ACC112 (cell line): ENCODE measurements at regions not wholly inside any gene's neighbourhood (a gene's known extent, or its start where the extent isn't known, plus 50 kb on each side); places are given as distances from the start of the nearest gene placed in this dataset.

ENCODE experiments used
- H2AFZ ChIP-seq: fragments of 200-600 bp; sonication (generic); one replicate; pipeline ENCODE4 v1.6.0; 2017; ENCODE audit warnings: antibody characterized with exemption, low read length; ENCODE audit not compliant: unreplicated experiment
- H3K27ac ChIP-seq: fragments of 200-600 bp; sonication (generic); 2 replicates; pipeline ENCODE4 v1.5.1; 2014; ENCODE audit warnings: low read depth, mild to moderate bottlenecking, antibody characterized with exemption, low read length, moderate library complexity
- H3K27me3 ChIP-seq: fragments of 200-600 bp; sonication (generic); 2 replicates; pipeline ENCODE4 v1.6.1; 2014; ENCODE audit warnings: mild to moderate bottlenecking, antibody characterized with exemption, low read length, moderate library complexity, mixed read lengths; ENCODE audit not compliant: insufficient read depth
- H3K36me3 ChIP-seq: fragments of 200-600 bp; sonication (generic); 2 replicates; pipeline ENCODE4 v1.6.1; 2016; ENCODE audit warnings: mild to moderate bottlenecking, antibody characterized with exemption, low read length, moderate library complexity, mixed read lengths; ENCODE audit not compliant: insufficient read depth
- H3K4me1 ChIP-seq: fragments of 200-600 bp; sonication (generic); one replicate; pipeline ENCODE4 v1.6.1; 2016; ENCODE audit warnings: low read length, mixed read lengths; ENCODE audit not compliant: insufficient read depth, unreplicated experiment, control insufficient read depth
- H3K4me3 ChIP-seq: fragments of 200-600 bp; sonication (generic); 2 replicates; pipeline ENCODE4 v1.5.1; 2014; ENCODE audit warnings: mild to moderate bottlenecking, low read depth, low read length
- H3K79me2 ChIP-seq: fragments of 200-600 bp; sonication (generic); one replicate; pipeline ENCODE4 v1.6.0; 2016; ENCODE audit warnings: low read length; ENCODE audit not compliant: control insufficient read depth, unreplicated experiment, insufficient read depth

DNA sequence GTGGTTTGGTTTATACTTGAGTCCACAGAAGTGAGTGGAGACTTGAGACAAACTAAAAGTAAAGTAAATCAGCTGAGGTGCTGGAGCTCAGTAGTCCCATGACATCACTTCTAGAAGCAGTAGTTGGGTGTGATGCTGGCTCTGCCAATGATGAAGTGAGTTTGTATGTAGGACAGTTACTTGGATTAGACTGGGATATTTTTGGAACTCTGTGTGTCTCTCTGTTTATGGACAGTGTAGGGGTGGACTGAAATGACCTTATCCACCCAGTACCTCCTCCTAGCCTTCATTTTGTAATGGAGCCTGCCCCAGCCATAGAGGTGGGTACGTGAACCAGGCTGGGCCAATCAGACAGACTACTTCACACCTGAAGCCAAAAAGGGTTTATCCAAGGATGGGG is 52.2 kb downstream of the POLR1D start:
- Histone ChIP-seq H2AFZ (no peak overlapping the region), H3K4me3 (no peak overlapping the region), H3K27me3 (no peaks in the 10 kb centered on the region), H3K27ac (no peak overlapping the region), H3K36me3 (no peaks in the 10 kb centered on the region), H3K4me1 (no peaks in the 10 kb centered on the region), H3K79me2 (no peaks in the 10 kb centered on the region)

DNA sequence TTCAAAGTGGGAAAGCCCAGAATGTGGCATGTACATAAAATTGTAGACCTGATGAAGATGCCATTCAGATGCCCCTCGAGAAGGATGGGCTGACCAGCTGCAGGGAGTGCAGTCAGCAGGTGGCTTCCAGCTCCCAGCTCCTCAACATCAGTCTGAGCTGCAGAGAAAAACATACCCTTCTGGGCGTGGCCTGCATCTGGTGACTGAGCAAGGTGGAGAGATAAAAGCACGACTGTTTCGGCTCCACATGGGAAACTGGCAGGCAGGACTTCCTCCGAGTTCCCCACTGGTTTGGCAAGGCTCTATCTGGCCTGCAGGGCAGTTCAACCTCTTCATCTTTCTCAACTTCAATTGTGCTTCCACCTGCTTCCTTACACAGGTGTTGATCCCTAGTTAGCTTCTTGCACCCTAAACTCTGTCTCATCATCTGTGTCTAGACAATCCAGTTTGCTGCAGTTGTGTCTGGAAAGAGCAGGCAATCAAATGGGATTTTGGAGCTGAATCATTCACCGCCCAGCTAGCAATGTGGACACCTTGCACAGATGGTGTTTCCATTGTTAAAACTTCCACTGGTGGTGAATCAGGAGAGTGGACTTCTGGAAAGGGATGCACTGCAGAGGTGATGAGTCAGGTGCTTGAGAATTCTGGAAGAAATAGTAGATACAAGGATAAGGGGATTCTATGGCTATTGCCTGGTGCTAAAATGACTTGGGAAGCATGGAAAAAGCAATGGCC is 56.8 kb downstream of the POLR1D start:
- H3K27me3 ChIP-seq, result peaks cover 36% of the 10 kb centered on the region
- H3K4me3 ChIP-seq, result no peak overlapping the region
- no peaks in the 10 kb centered on the region for H3K4me1 ChIP-seq
- no peak overlapping the region for H2AFZ ChIP-seq
- no peak overlapping the region for H3K27ac ChIP-seq
- no peaks in the 10 kb centered on the region for H3K36me3 ChIP-seq
- H3K79me2 ChIP-seq, result no peaks in the 10 kb centered on the region

DNA sequence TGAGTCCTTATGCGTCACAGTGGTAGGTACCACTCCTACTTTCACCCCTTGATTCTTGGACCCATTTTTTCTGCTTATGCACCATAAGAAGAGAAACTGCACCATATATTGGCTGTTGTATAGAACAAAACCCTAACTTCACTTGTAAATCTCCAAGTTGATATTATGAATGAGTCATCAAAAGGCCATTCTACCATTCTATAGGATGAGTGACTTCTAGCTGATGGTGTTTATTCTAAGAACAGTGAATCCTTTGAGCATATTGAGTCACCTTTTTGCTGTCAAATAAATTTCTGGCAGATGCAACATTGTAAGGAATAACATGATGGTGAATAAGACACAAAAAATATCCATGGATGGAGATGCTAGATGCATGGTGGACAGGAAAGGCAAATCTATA is 57.7 kb downstream of the POLR1D start:
- Histone ChIP-seq H2AFZ (no peak overlapping the region), H3K4me3 (no peak overlapping the region), H3K27ac (no peak overlapping the region), H3K36me3 (no peaks in the 10 kb centered on the region), H3K4me1 (no peaks in the 10 kb centered on the region), H3K79me2 (no peaks in the 10 kb centered on the region), H3K27me3 (peaks cover 36% of the 10 kb centered on the region)

DNA sequence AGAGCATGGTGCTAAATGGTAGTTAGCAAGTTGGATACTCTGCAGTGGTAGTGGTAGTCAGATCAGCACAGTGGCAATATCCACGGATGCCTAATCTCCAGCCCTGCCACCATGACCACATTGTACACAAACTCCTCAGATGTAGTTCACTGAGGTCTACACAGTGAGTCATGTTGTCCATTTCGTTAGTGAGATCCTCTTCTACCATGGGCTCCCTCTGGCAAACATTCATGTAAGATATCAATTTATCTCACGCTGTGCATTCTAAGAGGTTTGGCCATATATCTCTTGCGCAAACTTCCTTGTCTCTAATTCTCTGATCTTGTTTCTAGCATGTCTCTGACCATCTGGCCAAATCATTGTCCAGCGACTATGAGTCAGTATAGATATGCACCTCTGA is 58.2 kb downstream of the POLR1D start:
- no peaks in the 10 kb centered on the region for H3K36me3 ChIP-seq

DNA sequence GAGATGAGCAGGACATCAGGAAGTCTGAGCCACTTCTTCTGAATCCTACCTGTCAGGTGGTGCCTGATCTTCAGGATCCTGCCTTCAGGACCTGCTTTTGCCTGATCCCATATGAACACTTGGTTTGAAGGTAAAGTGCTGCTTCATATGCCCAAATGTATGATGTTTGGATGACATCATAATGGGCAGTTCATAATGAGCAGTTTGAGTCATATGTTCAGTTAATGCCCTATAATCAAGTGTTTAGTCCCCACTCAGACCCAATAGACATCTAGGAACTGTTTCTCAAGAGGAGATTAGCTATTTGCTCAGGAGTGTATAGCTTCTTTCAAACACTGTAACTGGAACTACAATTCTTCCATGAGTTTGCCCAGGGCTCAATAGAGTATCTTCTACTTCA is 58.8 kb downstream of the POLR1D start:
- H3K4me3 ChIP-seq, result no peak overlapping the region
- H3K79me2 ChIP-seq, result no peaks in the 10 kb centered on the region
- H3K36me3 ChIP-seq, result no peaks in the 10 kb centered on the region
- no peaks in the 10 kb centered on the region for H3K4me1 ChIP-seq
- no peak overlapping the region for H2AFZ ChIP-seq
- H3K27ac ChIP-seq, result no peak overlapping the region
- H3K27me3 ChIP-seq, result peaks cover 40% of the 10 kb centered on the region

More for the DNA sequence above, 58.2 kb downstream of the POLR1D start:
- H2AFZ ChIP-seq, result no peak overlapping the region
- no peak overlapping the region for H3K27ac ChIP-seq
- no peaks in the 10 kb centered on the region for H3K79me2 ChIP-seq
- H3K27me3 ChIP-seq, result peaks cover 36% of the 10 kb centered on the region
- no peaks in the 10 kb centered on the region for H3K4me1 ChIP-seq
- no peak overlapping the region for H3K4me3 ChIP-seq

DNA sequence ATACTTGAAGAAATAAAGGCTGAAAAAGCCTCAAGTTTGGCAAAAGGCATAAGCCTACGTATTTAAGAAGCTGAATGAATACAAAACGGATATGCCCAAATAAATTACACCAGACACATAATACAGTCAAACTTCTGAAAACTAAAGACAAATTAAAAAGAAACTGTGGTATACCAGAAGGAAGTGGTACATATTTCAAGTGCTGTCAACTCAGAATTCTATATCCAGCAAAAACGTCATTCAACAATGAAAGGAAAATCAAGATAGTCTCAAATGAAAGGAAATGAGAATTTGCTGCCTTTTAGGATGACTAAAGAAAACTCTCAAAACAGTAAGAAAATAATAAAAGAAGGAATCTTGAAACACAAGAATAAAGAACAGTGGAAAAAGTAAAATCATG is 69.5 kb downstream of the POLR1D start:
- Histone ChIP-seq H3K4me3 (no peak overlapping the region), H3K36me3 (no peaks in the 10 kb centered on the region), H2AFZ (no peak overlapping the region), H3K27me3 (peaks cover 44% of the 10 kb centered on the region), H3K27ac (no peak overlapping the region), H3K4me1 (no peaks in the 10 kb centered on the region), H3K79me2 (no peaks in the 10 kb centered on the region)

DNA sequence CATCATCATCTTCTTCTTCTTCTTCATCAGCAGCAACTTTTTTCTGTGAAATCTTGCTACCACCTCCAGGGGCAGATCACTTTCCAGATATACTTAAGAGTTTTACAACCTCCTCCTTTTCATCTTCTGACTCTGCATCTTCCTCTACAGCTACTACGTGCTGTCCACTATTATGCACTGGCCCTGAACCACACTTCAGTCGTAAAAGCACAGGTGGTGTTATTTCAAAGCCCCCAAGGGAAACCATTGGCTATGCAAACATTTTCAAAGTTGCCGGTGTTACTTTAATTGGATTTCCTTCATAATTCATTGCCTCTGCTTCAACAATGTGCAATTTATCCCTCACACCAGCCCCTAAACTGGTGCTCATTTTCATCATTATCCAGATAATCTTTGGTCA is 75.0 kb downstream of the POLR1D start:
- Histone ChIP-seq H2AFZ (no peak overlapping the region), H3K27ac (no peak overlapping the region), H3K4me1 (no peaks in the 10 kb centered on the region), H3K36me3 (no peaks in the 10 kb centered on the region), H3K4me3 (no peak overlapping the region), H3K27me3 (peaks cover 25% of the 10 kb centered on the region), H3K79me2 (no peaks in the 10 kb centered on the region)

DNA sequence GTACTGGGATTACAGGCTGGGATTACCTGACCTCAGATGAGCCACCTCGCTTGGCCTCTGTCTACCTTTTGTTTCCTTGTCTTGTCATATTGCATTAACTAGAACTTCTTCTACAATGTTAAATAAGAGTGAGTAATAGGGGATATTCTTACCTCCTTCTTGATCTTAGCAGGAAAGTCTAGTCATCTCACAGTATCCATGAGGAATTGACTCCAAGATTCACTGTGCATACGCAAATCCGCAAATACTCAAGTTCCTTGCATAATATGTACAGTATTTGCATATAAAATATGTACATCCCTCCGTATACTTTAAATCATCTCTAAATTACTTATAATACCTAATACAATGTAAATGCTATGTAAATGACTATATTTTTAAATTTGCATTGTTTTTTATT is 78.3 kb downstream of the POLR1D start:
- H3K36me3 ChIP-seq, result no peaks in the 10 kb centered on the region
- no peaks in the 10 kb centered on the region for H3K79me2 ChIP-seq
- H3K27ac ChIP-seq, result no peak overlapping the region
- no peak overlapping the region for H2AFZ ChIP-seq
- no peak overlapping the region for H3K4me3 ChIP-seq
- peaks cover 29% of the 10 kb centered on the region for H3K27me3 ChIP-seq
- H3K4me1 ChIP-seq, result no peaks in the 10 kb centered on the region

DNA sequence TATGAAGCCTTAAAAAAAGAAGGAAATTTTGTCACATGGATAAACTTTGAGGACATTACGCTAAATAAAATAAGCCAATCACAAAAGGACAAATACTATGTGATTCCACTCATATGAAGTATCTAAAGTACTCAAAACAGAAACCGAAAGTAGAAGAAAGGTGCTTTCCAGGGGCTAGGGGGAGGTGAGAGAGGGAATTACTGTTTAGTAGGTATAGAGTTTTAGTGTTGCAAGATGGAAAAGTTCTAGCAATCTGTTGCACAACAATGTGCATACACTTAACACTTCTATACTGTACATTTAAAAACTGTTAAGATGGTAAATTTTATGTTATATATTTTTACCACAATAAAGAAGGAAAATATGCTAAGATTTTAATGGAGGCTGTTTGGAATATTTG is 83.0 kb downstream of the POLR1D start:
- Histone ChIP-seq H3K4me1 (no peaks in the 10 kb centered on the region), H3K27me3 (peaks cover 42% of the 10 kb centered on the region), H2AFZ (no peak overlapping the region), H3K4me3 (no peak overlapping the region; the same call in 1 of the 2 replicates), H3K79me2 (no peaks in the 10 kb centered on the region), H3K36me3 (no peaks in the 10 kb centered on the region), H3K27ac (no peak overlapping the region)

DNA sequence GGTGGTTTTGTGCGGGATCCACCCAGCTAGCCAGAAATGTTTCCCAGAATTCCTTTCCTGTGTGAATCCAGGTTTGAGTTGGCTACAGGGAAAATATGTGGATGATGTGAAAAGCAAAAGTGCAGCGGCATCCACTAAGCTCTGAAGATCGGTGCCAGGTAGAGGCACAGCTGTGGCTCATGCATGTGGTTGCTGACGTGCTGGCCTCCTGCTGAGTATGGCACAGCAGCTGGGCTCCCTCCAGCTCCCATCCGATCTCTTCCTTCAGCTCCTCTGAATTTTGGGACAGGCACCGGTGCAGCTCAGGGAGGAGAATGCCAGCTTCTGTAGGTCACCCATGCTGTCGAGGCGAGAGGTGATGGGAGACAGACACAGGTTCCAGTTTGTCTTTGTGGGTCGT is 84.0 kb upstream of the GSX1 start:
- H2AFZ ChIP-seq, result no peak overlapping the region

DNA sequence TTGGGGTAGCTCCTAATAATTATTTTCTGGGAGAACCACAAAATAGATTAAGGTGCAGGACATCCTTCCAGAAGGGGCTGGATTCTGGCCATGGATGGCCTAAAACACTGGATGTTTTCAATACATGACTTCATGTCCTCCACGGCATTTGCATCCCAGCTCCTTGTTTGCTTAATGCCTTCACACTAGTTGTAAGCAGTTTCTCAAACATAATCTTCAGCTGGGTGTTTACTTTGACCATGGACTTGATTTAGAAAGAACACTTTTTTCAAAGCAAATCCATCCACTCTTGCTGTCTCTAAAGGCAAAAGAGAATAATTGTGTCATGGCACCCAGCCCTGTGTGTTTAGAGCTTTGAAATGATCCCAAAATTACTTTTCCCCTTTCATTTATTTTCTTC is 82.5 kb upstream of the GSX1 start:
- Histone ChIP-seq H3K27me3 (peaks cover 55% of the 10 kb centered on the region), H3K27ac (no peak overlapping the region), H3K79me2 (no peaks in the 10 kb centered on the region), H3K4me1 (no peaks in the 10 kb centered on the region), H3K4me3 (no peak overlapping the region), H3K36me3 (no peaks in the 10 kb centered on the region), H2AFZ (no peak overlapping the region)

More for the DNA sequence above, 84.0 kb upstream of the GSX1 start:
- Histone ChIP-seq H3K79me2 (no peaks in the 10 kb centered on the region), H3K36me3 (no peaks in the 10 kb centered on the region), H3K4me3 (no peak overlapping the region), H3K27ac (no peak overlapping the region), H3K4me1 (no peaks in the 10 kb centered on the region), H3K27me3 (peaks cover 48% of the 10 kb centered on the region)
